ENCODE measurements at regions not wholly inside any gene's neighbourhood (a gene's known extent, or its start where the extent isn't known, plus 50 kb on each side); places are given as distances from the start of the nearest gene placed in this dataset.

GRCh38 chr9:88651682-88652633 lies 117.0 kb downstream of the NXNL2 start (continued):
- TF ChIP-seq CHD4 (IDR thresholded peaks at IDR 0.05; ENCODE audit: borderline replicate concordance) (no peak), HOXB13 (CRISPR knock-in tag; IDR thresholded peaks at IDR 0.05; ENCODE audit: low read depth) (no peak)

- ChIA-PET CTCF (interaction anchor here (1.7 to 2.6 kb wide), 3 partner anchors 11 to 348 kb away, joined by 5 to 9 read pairs (median 6); no protein-coding TSS in a partner anchor), POLR2A (no interaction called here)
- DNase-seq (ENCODE audit: low read depth in 1 of 2, low spot score in 1 of 2) (no peak), ATAC-seq (no peak), FAIRE-seq (no peak)
- Histone ChIP-seq H3K4me1 (peaks cover 33% of the 10 kb centered on the region), H3K4me3 (no peak overlapping the region), H3K27ac (peak overlapping the region; percentile 73 to 81), H3K4me2 (peak overlapping the region; percentile 64), H3K9me3 (no peaks in the 10 kb centered on the region)
- 79% methylated on average over 1 of the region's 1 CpG for WGBS (ENCODE audit: missing lambda C conversion rate)
- no peak for TF ChIP-seq HOXB13 (CRISPR knock-in tag; IDR thresholded peaks at IDR 0.05; ENCODE audit: low read depth)
- no peak for TF ChIP-seq CHD2 (IDR thresholded peaks at IDR 0.05; ENCODE audit: low read length, partially characterized antibody)
- no peak for TF ChIP-seq MAFK (IDR thresholded peaks at IDR 0.05; ENCODE audit: partially characterized antibody)
- no peak for TF ChIP-seq EHF (CRISPR knock-in tag; IDR thresholded peaks at IDR 0.05)
- TF ChIP-seq ZNF302 (CRISPR knock-in tag; IDR thresholded peaks at IDR 0.05), result no peak
- TF ChIP-seq FOSL2 (IDR thresholded peaks at IDR 0.05), result no peak
- no peak for TF ChIP-seq FOSL2 (CRISPR knock-in tag; IDR thresholded peaks at IDR 0.05)
- no peak for TF ChIP-seq ATOH8 (CRISPR knock-in tag; IDR thresholded peaks at IDR 0.05; ENCODE audit: low read depth)
- TF ChIP-seq NPAS2 (CRISPR knock-in tag; IDR thresholded peaks at IDR 0.05; ENCODE audit: borderline replicate concordance), result no peak
- TF ChIP-seq RNF2 (IDR thresholded peaks at IDR 0.05; ENCODE audit: borderline replicate concordance, low read depth), result no peak
- no peak for TF ChIP-seq HEYL (CRISPR knock-in tag; IDR thresholded peaks at IDR 0.05)
Measured at GRCh38 chr9:88652876-88653275, 117.9 kb downstream of the NXNL2 start.

GRCh38 chr9:88653406-88653805 lies 118.4 kb downstream of the NXNL2 start:
- peaks cover 38% of the 10 kb centered on the region for H3K4me1 ChIP-seq
- no peak for TF ChIP-seq ATOH8 (CRISPR knock-in tag; IDR thresholded peaks at IDR 0.05; ENCODE audit: low read depth)
- no peak for TF ChIP-seq PHF8 (IDR thresholded peaks at IDR 0.05; ENCODE audit: borderline replicate concordance, low read depth)
- no peak for TF ChIP-seq NFE2L2 (conservative IDR thresholded peaks at IDR 0.05; ENCODE audit: low read length)
- TF ChIP-seq EP300 (IDR thresholded peaks at IDR 0.05), result no peak
- no peak for TF ChIP-seq HOXA7 (CRISPR knock-in tag; IDR thresholded peaks at IDR 0.05)
- no peak for TF ChIP-seq BHLHE40 (IDR thresholded peaks at IDR 0.05; ENCODE audit: low read depth, low read length)
- TF ChIP-seq REST (IDR thresholded peaks at IDR 0.05), result no peak
- no peak for TF ChIP-seq CHD4 (IDR thresholded peaks at IDR 0.05; ENCODE audit: borderline replicate concordance)
- TF ChIP-seq GATA3 (IDR thresholded peaks at IDR 0.05; ENCODE audit: borderline replicate concordance), result no peak
- no peak for TF ChIP-seq ZC3H11A (IDR thresholded peaks at IDR 0.05)
- no peak for TF ChIP-seq RNF2 (IDR thresholded peaks at IDR 0.05; ENCODE audit: borderline replicate concordance, low read depth)
- TF ChIP-seq TFCP2L1 (CRISPR knock-in tag; IDR thresholded peaks at IDR 0.05), result no peak
- no peak for TF ChIP-seq USF2 (IDR thresholded peaks at IDR 0.05)
- no peak for TF ChIP-seq POLR2AphosphoS2 (conservative IDR thresholded peaks at IDR 0.05; ENCODE audit: low read length)
- TF ChIP-seq KDM5A (IDR thresholded peaks at IDR 0.05), result no peak
- TF ChIP-seq ESRRA (IDR thresholded peaks at IDR 0.05; ENCODE audit: borderline replicate concordance, low read length), result no peak
- TF ChIP-seq CBX2 (IDR thresholded peaks at IDR 0.05; ENCODE audit: borderline replicate concordance, low read depth), result no peak
- ATAC-seq (no peak), DNase-seq (ENCODE audit: low read depth in 1 of 2, low spot score in 1 of 2) (no peak), FAIRE-seq (no peak)
- CTCF ChIA-PET, result interaction anchor here (1.7 to 2.6 kb wide), 3 partner anchors 12 to 347 kb away, joined by 5 to 9 read pairs (median 6); no protein-coding TSS in a partner anchor
- H3K4me2 ChIP-seq, result peak overlapping the region; percentile 64
- H3K9me3 ChIP-seq, result no peaks in the 10 kb centered on the region
- POLR2A ChIA-PET, result no interaction called here
- H3K27ac ChIP-seq, result peak overlapping the region; percentile 73 to 81; a peak in 4 of 6 replicates
- no peak overlapping the region for H3K4me3 ChIP-seq
- WGBS (ENCODE audit: missing lambda C conversion rate), result 50% methylated on average over 2 of the region's 2 CpGs
